T-helper 17 cell (primary cell): ENCODE measurements at regions not wholly inside any gene's neighbourhood (a gene's known extent, or its start where the extent isn't known, plus 50 kb on each side); places are given as distances from the start of the nearest gene placed in this dataset.

Source experiments
- ATAC-seq: fragments of 150-1000 bp; cut with Tn5 transposase; 2 replicates; pipeline ENCODE4 v1.10.0; 2021; ENCODE audit warnings: mild to moderate bottlenecking, moderate library complexity
- DNase-seq, 3 donors: peaks; one replicate each; pipeline versions ENCODE4 v3.0.0 to v3.0.0-alpha.2; 2020 to 2021
- H3K9me3 ChIP-seq: one replicate; pipeline ENCODE4 v1.7.0; 2013; ENCODE audit warnings: low read length, mild to moderate bottlenecking; ENCODE audit not compliant: control insufficient read depth, poor library complexity, severe bottlenecking
- H3K27ac Mint-ChIP-seq: one replicate; pipeline ENCODE4 v1.8.0; 2022; ENCODE audit warnings: mild to moderate bottlenecking, moderate library complexity, mixed read lengths
- H3K27me3 Mint-ChIP-seq: one replicate; pipeline ENCODE4 v1.8.0; 2022; ENCODE audit warnings: mixed read lengths
- H3K36me3 Mint-ChIP-seq: one replicate; pipeline ENCODE4 v1.8.0; 2022; ENCODE audit warnings: low read depth, mixed read lengths
- H3K4me1 Mint-ChIP-seq: one replicate; pipeline ENCODE4 v1.8.0; 2022; ENCODE audit warnings: mild to moderate bottlenecking, mixed read lengths
- H3K4me3 Mint-ChIP-seq: one replicate; pipeline ENCODE4 v1.8.0; 2022; ENCODE audit warnings: mild to moderate bottlenecking, moderate library complexity, mixed read lengths

DNA sequence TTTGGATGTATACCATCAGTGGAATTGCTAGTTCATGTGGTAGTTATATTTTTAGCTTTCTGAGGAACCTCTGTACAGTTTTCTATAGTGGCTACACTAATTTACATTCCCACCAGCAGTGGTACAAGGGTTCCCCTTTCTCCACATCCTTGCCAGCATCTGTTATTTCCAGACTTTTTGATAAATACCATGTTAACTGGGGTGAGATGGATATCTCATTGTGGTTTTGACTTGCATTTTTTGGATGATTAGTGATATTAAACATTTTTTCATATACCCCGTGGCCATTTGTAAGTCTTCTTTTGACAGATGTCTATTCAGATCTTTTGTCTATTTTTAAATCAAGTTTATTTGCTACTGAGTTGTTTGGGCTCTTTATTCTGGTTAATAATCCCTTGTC is 455.6 kb upstream of the RARB start:
- no peaks in the 10 kb centered on the region for H3K4me1 Mint-ChIP-seq
- H3K27me3 Mint-ChIP-seq: no peaks in the 10 kb centered on the region
- H3K4me3 Mint-ChIP-seq: no peak overlapping the region
- H3K36me3 Mint-ChIP-seq: no peaks in the 10 kb centered on the region
- no peak overlapping the region for H3K27ac Mint-ChIP-seq
- ATAC-seq: no peak
- H3K9me3 ChIP-seq: no peaks in the 10 kb centered on the region
- no peak for DNase-seq

- no peak for DNase-seq
- Mint-ChIP-seq H3K27ac (no peak overlapping the region), H3K27me3 (no peaks in the 10 kb centered on the region), H3K4me3 (no peak overlapping the region), H3K4me1 (no peaks in the 10 kb centered on the region), H3K36me3 (no peaks in the 10 kb centered on the region)
- no peaks in the 10 kb centered on the region for H3K9me3 ChIP-seq
- no peak for ATAC-seq
Measured at GRCh38 chr3:24981309-24981708, 446.8 kb upstream of the RARB start.

DNA sequence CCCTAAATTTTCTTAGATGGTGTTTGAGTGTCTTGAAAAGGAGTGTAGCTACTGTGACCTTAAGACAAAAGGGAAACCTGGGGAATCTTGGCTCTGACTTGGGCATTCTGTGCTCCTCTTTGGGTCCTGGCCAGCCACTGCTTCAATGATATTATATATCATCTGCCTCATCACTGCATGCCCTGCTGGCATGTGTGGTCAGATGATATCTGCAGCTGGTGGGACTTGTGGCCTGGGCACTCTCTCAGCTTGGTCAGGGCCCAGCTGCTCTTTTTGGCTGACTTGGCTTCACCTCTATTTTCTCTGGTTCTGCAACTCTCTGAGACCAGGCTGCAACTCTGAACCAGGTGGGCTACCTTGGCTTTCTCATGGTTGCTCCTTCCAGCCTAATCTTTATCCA is 446.1 kb upstream of the RARB start:
- Mint-ChIP-seq H3K27ac (no peak overlapping the region), H3K4me3 (no peak overlapping the region), H3K27me3 (no peaks in the 10 kb centered on the region), H3K4me1 (no peaks in the 10 kb centered on the region), H3K36me3 (no peaks in the 10 kb centered on the region)
- ATAC-seq (no peak), DNase-seq (no peak)
- H3K9me3 ChIP-seq: no peaks in the 10 kb centered on the region

DNA sequence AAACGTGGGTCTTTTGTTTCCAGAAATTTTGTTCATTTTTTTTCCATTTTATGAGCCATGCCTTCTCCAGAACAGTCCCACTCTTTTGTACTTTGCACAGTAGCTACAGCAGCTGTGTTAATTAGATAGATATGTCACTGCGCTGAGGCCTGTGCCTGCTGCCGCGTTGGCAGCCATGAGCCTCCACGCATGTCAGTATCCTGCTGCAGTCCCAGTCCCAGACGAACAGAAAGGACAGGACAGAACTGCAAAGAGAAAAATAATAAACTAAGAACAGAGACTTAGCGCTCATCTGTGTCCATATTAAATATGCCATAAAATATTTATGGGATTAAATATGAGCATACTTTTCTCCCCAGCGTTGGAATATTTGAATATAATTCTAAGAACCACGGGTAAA is 442.4 kb upstream of the RARB start:
- ATAC-seq (no peak), DNase-seq (no peak)
- H3K27ac Mint-ChIP-seq: no peak overlapping the region
- no peaks in the 10 kb centered on the region for H3K27me3 Mint-ChIP-seq
- H3K9me3 ChIP-seq: no peaks in the 10 kb centered on the region
- H3K4me3 Mint-ChIP-seq: no peak overlapping the region
- H3K36me3 Mint-ChIP-seq: no peaks in the 10 kb centered on the region
- no peaks in the 10 kb centered on the region for H3K4me1 Mint-ChIP-seq

DNA sequence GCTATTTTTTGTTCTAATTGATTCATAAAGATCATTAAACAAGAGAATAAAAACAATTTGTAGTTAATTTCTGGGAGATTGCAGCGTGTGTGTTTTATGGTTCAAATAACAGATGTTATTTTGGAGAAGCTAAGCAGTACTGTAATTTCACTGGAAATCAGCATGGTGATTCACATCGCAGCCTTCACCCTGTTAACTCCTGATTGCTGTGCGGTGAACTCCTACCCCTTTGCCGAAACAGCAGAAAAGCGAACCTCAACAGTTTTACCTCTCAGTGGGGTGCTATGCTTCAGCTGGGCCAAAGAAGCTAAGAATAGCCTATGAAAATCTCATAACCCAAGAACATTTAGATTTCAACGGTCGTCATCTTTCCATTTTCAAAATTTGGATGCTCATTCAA is 441.5 kb upstream of the RARB start:
- Mint-ChIP-seq H3K27me3 (no peaks in the 10 kb centered on the region), H3K4me3 (no peak overlapping the region), H3K27ac (no peak overlapping the region)

GRCh38 chr3:24999357-24999756 is 428.7 kb upstream of the RARB start:
- DNase-seq (no peak), ATAC-seq (no peak)
- Mint-ChIP-seq H3K27me3 (no peaks in the 10 kb centered on the region), H3K4me1 (no peaks in the 10 kb centered on the region), H3K27ac (no peak overlapping the region), H3K36me3 (no peaks in the 10 kb centered on the region), H3K4me3 (no peak overlapping the region)
- no peaks in the 10 kb centered on the region for H3K9me3 ChIP-seq

More for the DNA sequence above, 441.5 kb upstream of the RARB start:
- ATAC-seq (no peak), DNase-seq (no peak)
- Mint-ChIP-seq H3K36me3 (no peaks in the 10 kb centered on the region), H3K4me1 (no peaks in the 10 kb centered on the region)
- H3K9me3 ChIP-seq: no peaks in the 10 kb centered on the region

GRCh38 chr3:25000971-25001591 is 427.0 kb upstream of the RARB start:
- H3K4me1 Mint-ChIP-seq: no peaks in the 10 kb centered on the region

GRCh38 chr3:25002052-25002451 is 426.0 kb upstream of the RARB start:
- Mint-ChIP-seq H3K4me3 (no peak overlapping the region), H3K27ac (no peak overlapping the region), H3K27me3 (no peaks in the 10 kb centered on the region), H3K36me3 (no peaks in the 10 kb centered on the region), H3K4me1 (no peaks in the 10 kb centered on the region)
- ATAC-seq (no peak), DNase-seq (no peak)
- no peaks in the 10 kb centered on the region for H3K9me3 ChIP-seq

More at GRCh38 chr3:25000971-25001591, 427.0 kb upstream of the RARB start:
- Mint-ChIP-seq H3K4me3 (no peak overlapping the region), H3K27me3 (no peaks in the 10 kb centered on the region), H3K36me3 (no peaks in the 10 kb centered on the region), H3K27ac (no peak overlapping the region)
- no peak for ATAC-seq
- no peak for DNase-seq
- H3K9me3 ChIP-seq: no peaks in the 10 kb centered on the region

GRCh38 chr3:25007974-25008658 is 419.9 kb upstream of the RARB start:
- H3K4me3 Mint-ChIP-seq: no peak overlapping the region
- H3K27ac Mint-ChIP-seq: no peak overlapping the region
- no peaks in the 10 kb centered on the region for H3K27me3 Mint-ChIP-seq
- no peaks in the 10 kb centered on the region for H3K4me1 Mint-ChIP-seq
- no peaks in the 10 kb centered on the region for H3K9me3 ChIP-seq
- ATAC-seq (no peak), DNase-seq (no peak)
- no peaks in the 10 kb centered on the region for H3K36me3 Mint-ChIP-seq

- no peaks in the 10 kb centered on the region for H3K9me3 ChIP-seq
- Mint-ChIP-seq H3K36me3 (no peaks in the 10 kb centered on the region), H3K4me1 (no peaks in the 10 kb centered on the region), H3K27ac (no peak overlapping the region), H3K27me3 (no peaks in the 10 kb centered on the region), H3K4me3 (no peak overlapping the region)
- no peak for ATAC-seq
- DNase-seq: no peak
Measured at GRCh38 chr3:25009665-25010064, 418.4 kb upstream of the RARB start.

- no peak overlapping the region for H3K4me3 Mint-ChIP-seq
- ATAC-seq (no peak), DNase-seq (no peak)
- no peaks in the 10 kb centered on the region for H3K4me1 Mint-ChIP-seq
- H3K36me3 Mint-ChIP-seq: no peaks in the 10 kb centered on the region
- no peaks in the 10 kb centered on the region for H3K27me3 Mint-ChIP-seq
- H3K27ac Mint-ChIP-seq: no peak overlapping the region
- H3K9me3 ChIP-seq: no peaks in the 10 kb centered on the region
Measured at GRCh38 chr3:25015599-25015998, 412.5 kb upstream of the RARB start.

DNA sequence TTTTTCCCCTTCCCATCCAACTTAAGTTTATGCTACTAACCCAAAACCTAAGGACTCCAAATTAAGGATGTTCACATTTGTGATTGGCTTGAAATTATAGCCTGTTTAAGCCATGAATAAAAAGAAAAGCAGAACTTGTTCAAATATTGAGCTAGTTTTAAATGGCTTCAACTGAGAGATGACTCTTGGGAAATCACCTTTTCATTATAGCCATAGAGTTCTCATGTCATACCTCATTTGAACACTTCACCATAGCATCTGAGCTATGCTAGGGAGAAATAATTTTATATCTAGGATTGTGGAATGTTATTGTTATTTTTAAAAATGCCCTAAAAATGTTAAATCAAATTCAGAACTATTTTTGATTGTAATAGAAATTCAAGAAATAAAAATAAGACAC is 409.2 kb upstream of the RARB start:
- ATAC-seq (no peak), DNase-seq (no peak)
- H3K36me3 Mint-ChIP-seq: no peaks in the 10 kb centered on the region
- H3K9me3 ChIP-seq: no peaks in the 10 kb centered on the region
- no peak overlapping the region for H3K27ac Mint-ChIP-seq
- H3K4me1 Mint-ChIP-seq: no peaks in the 10 kb centered on the region
- no peaks in the 10 kb centered on the region for H3K27me3 Mint-ChIP-seq
- H3K4me3 Mint-ChIP-seq: no peak overlapping the region

GRCh38 chr3:25019506-25019905 is 408.6 kb upstream of the RARB start:
- no peak for ATAC-seq
- Mint-ChIP-seq H3K27me3 (no peaks in the 10 kb centered on the region), H3K4me3 (no peak overlapping the region), H3K4me1 (no peaks in the 10 kb centered on the region), H3K27ac (no peak overlapping the region), H3K36me3 (no peaks in the 10 kb centered on the region)
- DNase-seq: no peak
- no peaks in the 10 kb centered on the region for H3K9me3 ChIP-seq

- ATAC-seq (no peak), DNase-seq (no peak)
- H3K9me3 ChIP-seq: no peaks in the 10 kb centered on the region
- Mint-ChIP-seq H3K36me3 (no peaks in the 10 kb centered on the region), H3K27me3 (no peaks in the 10 kb centered on the region), H3K4me3 (no peak overlapping the region), H3K4me1 (no peaks in the 10 kb centered on the region), H3K27ac (no peak overlapping the region)
Measured at GRCh38 chr3:25021816-25022215, 406.2 kb upstream of the RARB start.
